NK-92 treated with Interleukin-12 subunit alpha and Interleukin-12 subunit beta, amount 100 ng/mL, for 24 hours (cell line): ENCODE measurements at regions not wholly inside any gene's neighbourhood (a gene's known extent, or its start where the extent isn't known, plus 50 kb on each side); places are given as distances from the start of the nearest gene placed in this dataset.

ENCODE experiments used
- DNase-seq: peaks from one replicate; lab custom pipeline; 2025; lab: John Stamatoyannopoulos, UW

- no peak for DNase-seq
These were observed 665.7 kb upstream of the ARPP21 start for GRCh38 chr3:34973586-34973985.

- DNase-seq: no peak
These were observed 655.7 kb upstream of the ARPP21 start for GRCh38 chr3:34983631-34984030.

- DNase-seq: no peak
These were observed 651.0 kb upstream of the ARPP21 start for GRCh38 chr3:34988296-34988695.

GRCh38 chr3:34995796-34996430, 643.4 kb upstream of the ARPP21 start:
- no peak for DNase-seq

- no peak for DNase-seq
These were observed 640.4 kb upstream of the ARPP21 start for GRCh38 chr3:34998902-34999301.

- DNase-seq: no peak
These were observed 627.1 kb upstream of the ARPP21 start for GRCh38 chr3:35012214-35012613.

GRCh38 chr3:35028157-35028556, 611.2 kb upstream of the ARPP21 start:
- no peak for DNase-seq

GRCh38 chr3:35042210-35042991, 596.9 kb upstream of the ARPP21 start:
- DNase-seq: no peak

GRCh38 chr3:35043040-35043439, 596.3 kb upstream of the ARPP21 start:
- no peak for DNase-seq

- DNase-seq: no peak
These were observed 595.1 kb upstream of the ARPP21 start for GRCh38 chr3:35044190-35044589.

GRCh38 chr3:35045118-35045517, 594.2 kb upstream of the ARPP21 start:
- no peak for DNase-seq

GRCh38 chr3:35064761-35065160, 574.6 kb upstream of the ARPP21 start:
- DNase-seq: no peak

- no peak for DNase-seq
These were observed 573.4 kb upstream of the ARPP21 start for GRCh38 chr3:35065891-35066290.

GRCh38 chr3:35067750-35068149, 571.6 kb upstream of the ARPP21 start:
- no peak for DNase-seq

- no peak for DNase-seq
These were observed 569.2 kb upstream of the ARPP21 start for GRCh38 chr3:35070088-35070487.

- DNase-seq: no peak
These were observed 567.6 kb upstream of the ARPP21 start for GRCh38 chr3:35071772-35072171.

- no peak for DNase-seq
These were observed 560.5 kb upstream of the ARPP21 start for GRCh38 chr3:35078780-35079179.

GRCh38 chr3:35079403-35079802, 559.9 kb upstream of the ARPP21 start:
- no peak for DNase-seq

GRCh38 chr3:35081899-35082298, 557.4 kb upstream of the ARPP21 start:
- DNase-seq: no peak

- no peak for DNase-seq
These were observed 550.4 kb upstream of the ARPP21 start for GRCh38 chr3:35088943-35089342.

- DNase-seq: no peak
These were observed 524.6 kb upstream of the ARPP21 start for GRCh38 chr3:35114686-35115085.

GRCh38 chr3:35120026-35120425, 519.3 kb upstream of the ARPP21 start:
- DNase-seq: no peak

GRCh38 chr3:35137612-35138011, 501.7 kb upstream of the ARPP21 start:
- no peak for DNase-seq

GRCh38 chr3:35141406-35141805, 497.9 kb upstream of the ARPP21 start:
- DNase-seq: no peak
